ENCODE measurements at regions not wholly inside any gene's neighbourhood (a gene's known extent, or its start where the extent isn't known, plus 50 kb on each side); places are given as distances from the start of the nearest gene placed in this dataset.

- DNase-seq (ENCODE audit: low read depth) = no peak
Measured at GRCh38 chr1:87437663-87438295, 109.1 kb downstream of the LMO4 start.

GRCh38 chr1:87439821-87440220, 111.1 kb downstream of the LMO4 start:
- DNase-seq (ENCODE audit: low read depth) = no peak

GRCh38 chr1:87449348-87449963, 120.8 kb downstream of the LMO4 start:
- DNase-seq (ENCODE audit: low read depth) = no peak

GRCh38 chr1:87450136-87450535, 121.5 kb downstream of the LMO4 start:
- no peak for DNase-seq (ENCODE audit: low read depth)

GRCh38 chr1:87450615-87451209, 122.0 kb downstream of the LMO4 start:
- no peak for DNase-seq (ENCODE audit: low read depth)

GRCh38 chr1:87451229-87451920, 122.7 kb downstream of the LMO4 start:
- no peak for DNase-seq (ENCODE audit: low read depth)

GRCh38 chr1:87452648-87453047, 124.0 kb downstream of the LMO4 start:
- DNase-seq (ENCODE audit: low read depth) = no peak

GRCh38 chr1:87457408-87457807, 128.7 kb downstream of the LMO4 start:
- no peak for DNase-seq (ENCODE audit: low read depth)

- DNase-seq (ENCODE audit: low read depth) = no peak
Measured at GRCh38 chr1:87462894-87463293, 134.2 kb downstream of the LMO4 start.

GRCh38 chr1:87464022-87464490, 135.4 kb downstream of the LMO4 start:
- no peak for DNase-seq (ENCODE audit: low read depth)

- no peak for DNase-seq (ENCODE audit: low read depth)
Measured at GRCh38 chr1:87466621-87467020, 137.9 kb downstream of the LMO4 start.

- no peak for DNase-seq (ENCODE audit: low read depth)
Measured at GRCh38 chr1:87472716-87473115, 144.0 kb downstream of the LMO4 start.

- DNase-seq (ENCODE audit: low read depth) = no peak
Measured at GRCh38 chr1:87473203-87473661, 144.6 kb downstream of the LMO4 start.

- no peak for DNase-seq (ENCODE audit: low read depth)
Measured at GRCh38 chr1:87474098-87474497, 145.4 kb downstream of the LMO4 start.

- DNase-seq (ENCODE audit: low read depth) = peak; percentile 7
Measured at GRCh38 chr1:87478231-87478630, 149.6 kb downstream of the LMO4 start.

GRCh38 chr1:87495147-87495546, 166.5 kb downstream of the LMO4 start:
- DNase-seq (ENCODE audit: low read depth) = no peak

GRCh38 chr1:87495870-87496269, 167.2 kb downstream of the LMO4 start:
- DNase-seq (ENCODE audit: low read depth) = no peak

GRCh38 chr1:87497380-87498203, 168.9 kb downstream of the LMO4 start:
- DNase-seq (ENCODE audit: low read depth) = no peak

GRCh38 chr1:87501738-87502137, 173.1 kb downstream of the LMO4 start:
- no peak for DNase-seq (ENCODE audit: low read depth)

GRCh38 chr1:87505391-87505983, 176.8 kb downstream of the LMO4 start:
- DNase-seq (ENCODE audit: low read depth) = no peak

GRCh38 chr1:87506147-87506546, 177.5 kb downstream of the LMO4 start:
- no peak for DNase-seq (ENCODE audit: low read depth)
